GM19468 (cell line): ENCODE measurements at regions not wholly inside any gene's neighbourhood (a gene's known extent, or its start where the extent isn't known, plus 50 kb on each side); places are given as distances from the start of the nearest gene placed in this dataset.
"Not testable (repeated sequence)": the region's sequence is repeated elsewhere in the genome, so short reads cannot be mapped to it uniquely, and the experiment has no call there.

ENCODE experiments used
- ATAC-seq: cut with Tn5 transposase; IDR thresholded peaks from one replicate; pipeline ENCODE4 v1.9.1; 2021; ENCODE audit warnings: mild to moderate bottlenecking, moderate library complexity, moderate number of reproducible peaks; ENCODE audit not compliant: unreplicated experiment; ENCODE audit errors: extremely low read depth

DNA sequence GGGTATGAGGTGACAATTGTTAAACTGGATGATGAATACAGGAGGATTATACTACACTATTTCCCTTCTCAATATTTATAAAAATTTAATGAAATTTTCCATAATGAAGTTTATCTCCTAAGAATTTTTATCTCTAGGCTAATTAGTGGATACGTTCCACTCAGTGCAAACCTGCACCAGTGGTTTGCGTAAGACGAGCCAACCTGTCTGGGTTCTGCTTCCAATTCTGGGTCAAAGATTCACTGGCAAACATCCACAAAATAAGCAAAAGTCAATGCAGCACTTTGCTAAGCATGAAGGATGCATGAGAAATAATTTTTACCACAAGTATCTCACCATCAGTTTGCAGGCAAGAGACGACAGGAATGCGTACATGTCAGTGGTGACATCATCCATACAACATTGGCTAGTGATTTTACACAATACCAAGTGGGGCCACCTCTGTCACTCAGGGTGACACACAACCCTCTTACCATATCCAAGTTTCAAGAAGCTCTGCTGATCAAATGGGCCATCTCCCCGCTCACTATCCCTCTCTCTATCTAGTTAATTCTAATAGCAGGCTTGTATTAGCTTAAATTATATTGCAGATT is 51.7 kb downstream of the FAM50B start:
- ATAC-seq, result no peak

DNA sequence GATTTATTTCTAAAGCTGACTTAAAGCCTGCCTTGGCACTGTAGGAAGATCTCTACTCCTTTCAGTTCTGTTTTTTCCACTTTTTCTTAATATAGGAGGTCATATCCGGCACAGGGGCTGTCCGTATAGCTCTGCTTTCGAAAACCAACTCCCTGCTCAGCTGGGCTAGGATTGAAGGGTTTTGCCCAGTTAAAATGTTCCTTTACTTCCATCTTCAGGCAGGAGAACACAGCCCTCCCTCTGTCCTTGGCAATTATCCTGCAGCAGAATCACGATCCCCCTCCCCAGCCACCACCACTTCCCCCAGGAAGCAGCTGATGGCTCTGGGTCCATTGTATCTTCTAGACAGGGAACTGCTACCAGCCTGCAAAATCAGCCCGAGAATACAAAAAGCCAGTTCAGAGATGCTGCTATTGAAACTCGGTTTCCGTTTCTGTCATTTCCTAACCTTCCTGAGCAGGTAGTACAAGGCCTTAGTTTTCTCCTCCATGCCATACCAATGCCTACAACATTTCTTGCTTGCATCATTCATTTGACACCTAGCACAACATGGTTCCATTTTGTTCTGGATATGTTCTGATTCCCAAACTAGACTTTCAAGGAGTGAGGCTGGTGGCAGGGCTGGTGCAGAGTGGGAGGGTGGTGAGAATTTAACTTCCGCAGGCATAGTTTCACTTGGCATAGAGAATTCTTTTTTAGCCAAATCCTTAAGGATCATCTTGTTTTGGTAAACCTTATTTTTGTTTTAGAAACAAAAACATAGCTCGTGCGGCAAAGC is 53.9 kb downstream of the FAM50B start:
- ATAC-seq, result no peak

DNA sequence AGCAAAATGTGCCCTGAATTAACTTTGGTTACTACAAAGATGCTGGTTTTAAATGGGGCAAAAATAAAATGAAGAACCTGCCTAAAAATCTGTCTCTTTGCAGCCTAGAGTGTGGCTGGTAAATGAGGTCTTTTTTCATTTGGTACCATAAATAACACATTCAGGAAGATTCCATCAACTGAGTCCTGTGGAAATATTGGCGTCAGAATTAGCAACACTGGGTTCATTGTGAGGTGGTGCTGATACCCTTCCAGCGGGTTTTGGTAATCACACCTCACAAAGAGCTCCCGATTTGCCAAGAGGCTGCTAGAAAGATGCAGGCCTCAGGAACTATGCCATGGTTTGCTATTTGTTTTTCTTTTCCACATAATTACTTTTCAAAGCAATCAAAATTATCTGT is 55.3 kb downstream of the FAM50B start:
- no peak for ATAC-seq

- ATAC-seq, result no peak
Observed at GRCh38 chr6:3905945-3906845, 57.0 kb downstream of the FAM50B start.

GRCh38 chr6:3906846-3907151 is 57.6 kb downstream of the FAM50B start:
- ATAC-seq, result no peak

- no peak for ATAC-seq
Observed at GRCh38 chr6:3908223-3908622, 59.0 kb downstream of the FAM50B start.

GRCh38 chr6:3908961-3909360 is 59.8 kb downstream of the FAM50B start:
- ATAC-seq, result no peak

GRCh38 chr6:3910106-3910663 is 61.0 kb downstream of the FAM50B start:
- ATAC-seq, result no peak

DNA sequence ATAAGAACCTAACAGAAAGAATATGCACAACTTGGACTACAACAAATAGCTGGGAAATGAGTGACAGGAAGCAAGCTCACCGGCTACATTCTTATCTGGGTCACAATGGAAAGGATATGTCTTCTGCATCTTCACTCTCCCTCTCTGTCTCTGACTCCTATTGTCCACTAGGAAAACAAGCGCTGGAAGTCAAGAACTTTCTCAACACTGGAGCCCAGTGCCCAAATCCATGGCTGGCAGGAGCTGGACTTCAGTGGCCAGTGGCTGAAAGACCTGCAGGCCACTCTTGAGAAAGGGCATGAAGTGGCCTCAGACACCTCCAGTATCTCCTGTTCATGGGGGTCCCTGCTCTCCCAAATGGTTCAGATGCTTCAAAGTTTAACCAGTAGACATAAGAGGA is 62.0 kb downstream of the FAM50B start:
- ATAC-seq, result no peak

GRCh38 chr6:3911614-3912336 is 62.6 kb downstream of the FAM50B start:
- no peak for ATAC-seq

- no peak for ATAC-seq
Observed at GRCh38 chr6:3912361-3913076, 63.3 kb downstream of the FAM50B start.

DNA sequence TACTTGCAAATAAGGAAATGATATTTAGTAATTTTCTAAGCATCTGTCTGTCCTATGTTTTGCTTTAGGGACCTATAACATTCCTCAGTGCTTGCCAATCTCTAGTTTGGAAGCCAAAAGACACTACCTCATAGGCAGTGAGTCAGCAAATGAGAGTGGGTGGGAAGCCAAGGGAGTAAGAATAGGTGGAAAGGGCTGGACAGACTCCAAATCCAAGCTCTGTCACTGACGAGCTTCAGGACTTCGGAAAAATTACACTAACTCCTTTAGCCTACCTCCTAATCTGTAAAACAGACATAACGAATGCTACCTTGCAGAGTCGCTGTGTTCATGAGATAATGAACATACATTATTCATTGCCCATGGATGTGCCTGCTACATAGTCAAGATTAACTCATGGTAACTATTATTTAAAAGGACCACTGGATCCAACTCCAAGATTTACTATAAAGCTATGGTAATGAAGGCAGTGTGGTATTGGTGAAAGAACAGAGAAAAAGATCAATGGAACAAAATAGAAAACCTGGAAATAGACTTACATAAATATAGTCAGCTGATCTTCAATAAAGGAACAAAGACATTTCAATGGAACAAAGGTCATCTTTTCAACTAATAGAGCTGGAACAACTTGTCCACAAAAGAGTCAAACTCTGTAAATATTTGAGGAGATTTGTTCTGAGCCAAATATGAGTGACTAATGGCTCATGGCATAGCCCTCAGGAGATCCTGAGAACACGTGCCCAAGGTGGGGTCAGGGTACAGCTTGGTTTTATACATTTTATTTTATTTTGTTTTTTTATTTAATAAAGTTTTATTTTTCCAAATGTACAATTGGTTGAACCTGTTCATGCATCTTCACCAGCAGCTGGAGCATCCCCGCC is 64.1 kb downstream of the FAM50B start:
- no peak for ATAC-seq

GRCh38 chr6:3913958-3914337 is 64.8 kb downstream of the FAM50B start:
- no peak for ATAC-seq

DNA sequence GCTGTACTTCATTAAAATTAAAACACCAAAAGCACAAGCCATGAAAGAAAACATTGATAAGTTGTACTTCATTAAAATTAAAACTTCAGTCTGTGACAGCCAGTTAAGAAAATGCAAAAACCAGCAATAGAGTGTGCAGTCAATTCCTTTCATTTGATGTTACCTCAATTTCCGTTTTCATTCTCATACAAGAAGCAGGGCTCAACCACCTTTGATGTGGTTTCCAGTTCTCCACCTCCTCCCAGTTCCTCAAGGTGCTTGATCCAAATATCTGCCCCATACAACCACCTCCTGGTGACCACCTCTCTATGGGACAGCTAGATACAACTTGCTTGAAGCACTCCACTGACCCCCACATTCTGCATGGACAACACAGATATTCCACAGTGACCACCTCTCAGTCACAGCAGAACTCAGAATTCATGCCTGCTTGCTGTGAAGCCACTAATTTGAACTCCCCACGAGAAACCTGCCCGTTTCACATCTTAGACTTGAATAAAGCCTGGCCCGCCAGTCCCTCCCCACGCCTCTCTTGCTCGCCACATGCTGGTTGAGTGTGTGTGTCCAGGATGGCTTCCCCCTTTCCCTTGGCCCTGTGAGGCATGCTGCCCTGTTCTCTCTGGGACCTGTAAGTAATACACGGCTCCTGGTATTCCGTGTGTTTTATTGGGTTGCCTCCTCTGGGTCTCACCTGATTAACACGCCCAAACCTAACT is 66.1 kb downstream of the FAM50B start:
- ATAC-seq, result no peak

DNA sequence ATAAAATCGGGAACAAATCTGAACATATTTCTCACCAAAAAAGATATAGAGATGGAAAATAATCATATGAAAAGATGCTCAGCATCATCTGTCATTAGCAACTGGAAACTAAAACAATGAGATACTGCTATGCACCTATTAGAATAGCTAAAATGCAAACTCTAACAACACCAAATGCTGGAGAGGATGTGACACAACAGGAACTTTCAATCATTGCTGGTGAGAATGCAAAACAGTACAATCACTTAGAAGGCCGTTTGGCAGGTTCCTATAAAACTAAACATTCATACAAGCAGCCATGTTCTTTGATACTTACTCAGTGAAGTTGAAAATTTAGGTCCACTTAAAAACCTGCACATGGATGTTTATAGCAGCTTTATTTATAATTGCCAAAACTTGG is 67.0 kb downstream of the FAM50B start:
- no peak for ATAC-seq

GRCh38 chr6:3916749-3917148 is 67.6 kb downstream of the FAM50B start:
- ATAC-seq, result not testable (repeated sequence)

DNA sequence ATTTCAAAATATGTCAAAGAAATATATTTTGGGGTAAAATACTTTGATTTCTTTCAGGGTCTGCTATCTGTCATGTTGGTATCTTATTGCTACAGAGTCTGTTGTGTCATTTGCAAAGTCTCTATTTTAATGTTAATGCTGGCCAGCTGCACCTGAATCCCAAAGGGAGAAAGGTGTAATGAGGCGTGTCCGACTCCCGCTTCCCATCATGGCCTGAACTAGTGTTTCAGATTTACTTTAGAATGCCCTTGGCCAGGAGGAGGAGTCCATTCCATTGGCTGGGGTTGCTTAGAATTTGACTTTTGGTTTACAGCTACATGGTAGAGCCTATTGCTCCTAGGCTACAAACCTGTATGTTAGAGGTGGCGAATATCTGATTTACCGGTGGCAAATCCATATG is 69.3 kb downstream of the FAM50B start:
- no peak for ATAC-seq

GRCh38 chr6:3919130-3919628 is 70.0 kb downstream of the FAM50B start:
- no peak for ATAC-seq
